Choroid plexus epithelial cell (primary cell): ENCODE measurements at regions not wholly inside any gene's neighbourhood (a gene's known extent, or its start where the extent isn't known, plus 50 kb on each side); places are given as distances from the start of the nearest gene placed in this dataset.

ENCODE experiments used
- DNase-seq: peaks from one replicate; pipeline ENCODE4 v3.0.0-alpha.2; 2010; ENCODE audit warnings: low read depth
- H3K4me3 ChIP-seq: 2 replicates; pipeline ENCODE4 v1.5.1; 2011; ENCODE audit warnings: low read depth, mild to moderate bottlenecking, control low read depth, low read length, moderate library complexity
- TF ChIP-seq, protein P1 (sequence below): conservative IDR thresholded peaks from 2 replicates; pipeline ENCODE4 v1.5.1; 2011; ENCODE audit warnings: low read depth, mild to moderate bottlenecking, control low read depth, inconsistent platforms, low read length, moderate library complexity

DNA sequence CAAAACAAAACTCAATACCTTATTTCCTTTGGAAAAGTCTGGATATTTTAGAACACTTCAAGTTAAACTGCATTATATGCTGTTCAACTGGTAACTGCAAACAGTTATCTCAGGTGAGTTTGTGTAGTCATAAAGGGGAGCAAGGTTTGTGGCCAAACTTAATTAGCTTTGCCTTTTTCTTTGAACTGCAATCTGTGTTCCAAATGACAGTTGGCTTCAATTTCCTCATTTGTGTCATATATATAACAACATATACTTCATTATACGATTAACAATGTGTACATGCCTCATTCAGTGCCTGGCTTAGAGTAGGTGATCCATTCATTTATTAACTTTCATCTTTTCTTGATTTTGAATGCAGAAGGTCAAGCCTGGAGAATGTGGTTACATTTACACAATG lies 55.8 kb downstream of the KCNE4 start:
- DNase-seq = no peak
- TF ChIP-seq, protein P1, sequence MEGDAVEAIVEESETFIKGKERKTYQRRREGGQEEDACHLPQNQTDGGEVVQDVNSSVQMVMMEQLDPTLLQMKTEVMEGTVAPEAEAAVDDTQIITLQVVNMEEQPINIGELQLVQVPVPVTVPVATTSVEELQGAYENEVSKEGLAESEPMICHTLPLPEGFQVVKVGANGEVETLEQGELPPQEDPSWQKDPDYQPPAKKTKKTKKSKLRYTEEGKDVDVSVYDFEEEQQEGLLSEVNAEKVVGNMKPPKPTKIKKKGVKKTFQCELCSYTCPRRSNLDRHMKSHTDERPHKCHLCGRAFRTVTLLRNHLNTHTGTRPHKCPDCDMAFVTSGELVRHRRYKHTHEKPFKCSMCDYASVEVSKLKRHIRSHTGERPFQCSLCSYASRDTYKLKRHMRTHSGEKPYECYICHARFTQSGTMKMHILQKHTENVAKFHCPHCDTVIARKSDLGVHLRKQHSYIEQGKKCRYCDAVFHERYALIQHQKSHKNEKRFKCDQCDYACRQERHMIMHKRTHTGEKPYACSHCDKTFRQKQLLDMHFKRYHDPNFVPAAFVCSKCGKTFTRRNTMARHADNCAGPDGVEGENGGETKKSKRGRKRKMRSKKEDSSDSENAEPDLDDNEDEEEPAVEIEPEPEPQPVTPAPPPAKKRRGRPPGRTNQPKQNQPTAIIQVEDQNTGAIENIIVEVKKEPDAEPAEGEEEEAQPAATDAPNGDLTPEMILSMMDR = no peak
- no peak overlapping the region for H3K4me3 ChIP-seq

DNA sequence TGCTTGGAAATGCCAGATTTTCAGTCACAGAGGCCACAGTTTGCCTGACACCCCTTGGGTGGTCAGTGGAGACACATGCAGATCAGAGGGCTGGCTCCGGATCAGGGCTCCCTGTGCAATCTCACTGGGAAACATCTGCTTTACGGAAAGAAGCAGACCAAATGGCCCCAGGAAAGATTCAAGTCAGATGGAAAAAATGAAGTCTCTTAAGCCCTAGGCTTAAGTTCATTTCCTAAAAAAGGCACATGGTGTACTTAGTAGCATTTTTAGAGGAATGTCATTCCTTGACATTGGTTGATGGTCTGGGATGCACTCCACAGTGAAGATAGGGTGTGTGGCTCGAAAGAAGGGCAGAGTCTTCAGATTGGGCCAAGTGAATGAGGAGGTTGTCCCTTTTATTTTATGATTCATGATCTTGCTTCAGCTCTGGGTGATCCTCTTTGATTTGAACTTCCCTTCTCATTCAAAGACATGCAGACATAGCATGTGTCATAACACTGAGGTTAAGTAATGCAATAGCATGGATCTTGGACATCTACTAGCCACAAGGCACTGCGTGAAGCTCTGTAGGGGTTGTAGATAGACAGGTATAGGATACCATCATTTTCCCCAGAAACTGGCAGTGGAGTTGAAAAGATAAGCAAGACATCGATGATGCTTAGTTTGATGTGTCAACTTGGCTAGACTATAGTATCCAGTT lies 56.5 kb downstream of the KCNE4 start:
- H3K4me3 ChIP-seq = no peak overlapping the region
- no peak for DNase-seq
- TF ChIP-seq, protein P1 = no peak

DNA sequence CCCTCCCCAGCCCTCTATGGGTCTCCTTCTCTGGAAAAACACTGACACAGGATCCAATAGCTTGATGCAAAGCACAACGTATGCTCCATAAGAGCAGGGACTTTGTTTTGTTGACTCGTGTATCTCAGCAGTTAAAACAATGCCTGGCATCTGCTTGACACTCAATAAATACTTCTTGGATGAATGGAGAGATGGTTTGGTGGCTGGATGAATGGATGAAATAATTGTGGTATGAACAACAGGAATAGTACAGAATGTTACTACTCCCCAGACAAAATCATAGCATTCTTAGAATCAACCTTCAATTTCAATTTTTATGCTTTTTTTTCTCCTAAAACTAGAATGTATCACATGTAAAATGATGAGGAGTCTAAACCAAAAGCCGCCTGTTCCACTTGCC lies 57.4 kb downstream of the KCNE4 start:
- TF ChIP-seq, protein P1 = no peak
- DNase-seq = peak; percentile 19
- no peak overlapping the region for H3K4me3 ChIP-seq

DNA sequence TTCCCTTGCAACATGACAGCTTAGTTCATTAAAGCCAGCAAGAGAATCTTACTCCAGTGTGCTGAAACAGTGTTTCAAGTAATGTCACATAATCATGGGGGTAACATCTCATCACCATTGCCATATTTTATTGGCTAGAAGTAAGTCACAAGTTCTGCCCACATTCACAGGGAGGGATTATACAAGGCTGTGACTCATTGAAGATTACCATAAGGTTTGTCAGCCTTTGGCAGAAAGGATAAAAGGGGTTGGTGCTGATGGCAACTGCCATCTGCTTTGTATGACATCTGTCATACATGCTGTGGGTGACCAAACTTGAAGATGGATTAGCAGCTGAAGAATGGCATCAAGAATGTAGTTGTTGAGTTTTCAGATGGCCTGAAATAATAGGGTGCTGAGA lies 61.2 kb downstream of the KCNE4 start:
- TF ChIP-seq, protein P1 = no peak
- no peak for DNase-seq
- no peak overlapping the region for H3K4me3 ChIP-seq

DNA sequence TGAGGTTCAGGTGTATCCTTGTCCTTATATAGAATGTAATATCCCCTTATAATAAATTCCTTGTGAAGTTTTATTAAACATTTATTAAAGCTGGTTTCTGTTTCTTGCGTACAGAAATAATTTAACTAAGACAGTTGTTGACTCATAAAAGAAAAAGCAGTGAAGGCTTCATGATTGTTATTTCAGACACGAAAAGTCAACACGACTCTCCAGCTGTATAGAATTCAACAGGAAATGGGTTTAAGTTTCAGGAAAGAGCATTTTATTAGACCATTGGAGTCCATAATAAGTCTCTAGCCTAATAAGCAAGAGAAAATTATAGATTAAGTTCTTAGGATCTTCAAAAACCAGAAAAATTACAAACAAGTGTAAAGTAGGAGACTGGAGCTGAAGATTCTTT lies 62.2 kb downstream of the KCNE4 start:
- DNase-seq = no peak

DNA sequence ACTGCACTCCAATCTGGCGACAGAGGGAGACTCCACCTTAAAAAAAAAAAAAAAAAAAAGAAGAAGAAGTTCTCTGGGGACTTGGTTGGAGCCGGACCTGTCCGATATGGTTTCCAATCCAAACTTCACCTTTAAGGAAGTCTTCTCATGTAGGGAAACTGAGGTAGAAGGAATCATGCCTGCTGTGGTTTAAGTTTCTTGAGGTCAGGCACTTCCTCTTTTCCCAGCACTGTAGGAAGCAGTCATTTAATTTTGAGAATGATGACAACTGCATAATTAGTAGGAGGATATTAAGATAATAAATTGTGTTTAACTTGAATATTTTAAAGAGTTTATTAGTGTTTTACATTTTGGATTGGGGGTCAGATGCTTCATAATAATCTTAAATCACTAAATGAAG lies 62.9 kb downstream of the KCNE4 start:
- DNase-seq = no peak
- H3K4me3 ChIP-seq = no peak overlapping the region
- TF ChIP-seq, protein P1 = no peak

More for the DNA sequence above, 62.2 kb downstream of the KCNE4 start:
- no peak overlapping the region for H3K4me3 ChIP-seq
- TF ChIP-seq, protein P1 = no peak

DNA sequence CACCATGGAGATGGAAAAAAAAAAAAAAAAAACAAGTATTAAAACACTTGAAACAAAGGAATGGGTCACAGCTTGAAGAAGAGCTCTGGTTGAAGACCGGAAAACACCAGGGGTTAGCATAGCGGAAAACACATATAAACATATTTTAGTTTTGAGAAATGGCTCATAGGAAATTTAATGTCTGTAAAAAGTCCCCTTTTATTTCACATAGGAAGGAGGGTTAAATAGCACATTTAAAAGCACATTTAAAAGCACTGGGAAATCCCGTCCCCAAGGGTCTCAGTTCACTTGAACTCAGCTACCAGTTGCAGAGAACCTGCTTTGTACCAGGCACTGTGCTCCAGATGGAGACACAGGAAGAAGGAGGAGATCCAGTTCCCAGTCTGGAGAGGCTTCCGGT lies 65.5 kb downstream of the KCNE4 start:
- no peak overlapping the region for H3K4me3 ChIP-seq
- DNase-seq = no peak
- TF ChIP-seq, protein P1 = no peak
